ENCODE measurements at regions not wholly inside any gene's neighbourhood (a gene's known extent, or its start where the extent isn't known, plus 50 kb on each side); places are given as distances from the start of the nearest gene placed in this dataset.

- no peaks in the 10 kb centered on the region for H3K36me3 ChIP-seq (ENCODE audit: control insufficient read depth in 2 of 2, insufficient read depth in 2 of 2, low read length in 1 of 2)
- no peak for DNase-seq (ENCODE audit: low read depth in 6 of 9, low spot score in 9 of 9)
- H3K4me3 ChIP-seq (ENCODE audit: low read length in 2 of 2) = no peak overlapping the region
- H3K27me3 ChIP-seq (ENCODE audit: control insufficient read depth in 2 of 2, insufficient read depth in 1 of 2, low read length in 1 of 2) = no peaks in the 10 kb centered on the region
- no peaks in the 10 kb centered on the region for H3K9me3 ChIP-seq (ENCODE audit: control insufficient read depth in 2 of 2, insufficient read depth in 1 of 2, low read length in 1 of 2)
- WGBS = 31% methylated on average over 2 of the region's 2 CpGs
- H3K27ac ChIP-seq (ENCODE audit: low read depth in 1 of 2, low read length in 1 of 2) = no peak overlapping the region
- H3K4me1 ChIP-seq (ENCODE audit: control insufficient read depth in 2 of 2, insufficient read depth in 2 of 2, low read length in 2 of 2) = no peaks in the 10 kb centered on the region
Measured at GRCh38 chr7:41219276-41219675, 483.6 kb downstream of the INHBA start.

- no peak for DNase-seq (ENCODE audit: low read depth in 6 of 9, low spot score in 9 of 9)
- Histone ChIP-seq H3K27me3 (ENCODE audit: control insufficient read depth in 2 of 2, insufficient read depth in 1 of 2, low read length in 1 of 2) (no peaks in the 10 kb centered on the region), H3K4me1 (ENCODE audit: control insufficient read depth in 2 of 2, insufficient read depth in 2 of 2, low read length in 2 of 2) (no peaks in the 10 kb centered on the region), H3K9me3 (ENCODE audit: control insufficient read depth in 2 of 2, insufficient read depth in 1 of 2, low read length in 1 of 2) (no peaks in the 10 kb centered on the region), H3K36me3 (ENCODE audit: control insufficient read depth in 2 of 2, insufficient read depth in 2 of 2, low read length in 1 of 2) (no peaks in the 10 kb centered on the region), H3K27ac (ENCODE audit: low read depth in 1 of 2, low read length in 1 of 2) (no peak overlapping the region), H3K4me3 (ENCODE audit: low read length in 2 of 2) (no peak overlapping the region)
- 92% methylated on average over 3 of the region's 3 CpGs for WGBS
Measured at GRCh38 chr7:41217306-41217705, 485.6 kb downstream of the INHBA start.

GRCh38 chr7:41207141-41207540, 495.7 kb downstream of the INHBA start:
- Histone ChIP-seq H3K4me1 (ENCODE audit: control insufficient read depth in 2 of 2, insufficient read depth in 2 of 2, low read length in 2 of 2) (no peaks in the 10 kb centered on the region), H3K36me3 (ENCODE audit: control insufficient read depth in 2 of 2, insufficient read depth in 2 of 2, low read length in 1 of 2) (no peaks in the 10 kb centered on the region), H3K9me3 (ENCODE audit: control insufficient read depth in 2 of 2, insufficient read depth in 1 of 2, low read length in 1 of 2) (peaks cover 0 to 3% of the 10 kb centered on the region in 2 donors), H3K27me3 (ENCODE audit: control insufficient read depth in 2 of 2, insufficient read depth in 1 of 2, low read length in 1 of 2) (no peaks in the 10 kb centered on the region), H3K27ac (ENCODE audit: low read depth in 1 of 2, low read length in 1 of 2) (no peak overlapping the region), H3K4me3 (ENCODE audit: low read length in 2 of 2) (no peak overlapping the region)
- no peak for DNase-seq (ENCODE audit: low read depth in 6 of 9, low spot score in 9 of 9)
- 91% methylated on average over 9 of the region's 9 CpGs for WGBS

GRCh38 chr7:41206267-41206666, 496.6 kb downstream of the INHBA start:
- WGBS = 83% methylated on average over 2 of the region's 2 CpGs
- no peak for DNase-seq (ENCODE audit: low read depth in 6 of 9, low spot score in 9 of 9)
- Histone ChIP-seq H3K27me3 (ENCODE audit: control insufficient read depth in 2 of 2, insufficient read depth in 1 of 2, low read length in 1 of 2) (no peaks in the 10 kb centered on the region), H3K36me3 (ENCODE audit: control insufficient read depth in 2 of 2, insufficient read depth in 2 of 2, low read length in 1 of 2) (no peaks in the 10 kb centered on the region), H3K4me3 (ENCODE audit: low read length in 2 of 2) (no peak overlapping the region), H3K27ac (ENCODE audit: low read depth in 1 of 2, low read length in 1 of 2) (no peak overlapping the region), H3K9me3 (ENCODE audit: control insufficient read depth in 2 of 2, insufficient read depth in 1 of 2, low read length in 1 of 2) (peaks cover 0 to 3% of the 10 kb centered on the region in 2 donors), H3K4me1 (ENCODE audit: control insufficient read depth in 2 of 2, insufficient read depth in 2 of 2, low read length in 2 of 2) (no peaks in the 10 kb centered on the region)

- no peaks in the 10 kb centered on the region for H3K4me1 ChIP-seq (ENCODE audit: control insufficient read depth in 2 of 2, insufficient read depth in 2 of 2, low read length in 2 of 2)
- H3K27ac ChIP-seq (ENCODE audit: low read depth in 1 of 2, low read length in 1 of 2) = no peak overlapping the region
- DNase-seq (ENCODE audit: low read depth in 6 of 9, low spot score in 9 of 9) = no peak
- H3K27me3 ChIP-seq (ENCODE audit: control insufficient read depth in 2 of 2, insufficient read depth in 1 of 2, low read length in 1 of 2) = no peaks in the 10 kb centered on the region
- H3K36me3 ChIP-seq (ENCODE audit: control insufficient read depth in 2 of 2, insufficient read depth in 2 of 2, low read length in 1 of 2) = no peaks in the 10 kb centered on the region
- H3K9me3 ChIP-seq (ENCODE audit: control insufficient read depth in 2 of 2, insufficient read depth in 1 of 2, low read length in 1 of 2) = peaks cover 0 to 3% of the 10 kb centered on the region in 2 donors
- WGBS = 88% methylated on average over 2 of the region's 2 CpGs
- H3K4me3 ChIP-seq (ENCODE audit: low read length in 2 of 2) = no peak overlapping the region
Measured at GRCh38 chr7:41205600-41205999, 497.3 kb downstream of the INHBA start.

GRCh38 chr7:41203542-41203941, 499.3 kb downstream of the INHBA start:
- peaks cover 0 to 3% of the 10 kb centered on the region in 2 donors for H3K9me3 ChIP-seq (ENCODE audit: control insufficient read depth in 2 of 2, insufficient read depth in 1 of 2, low read length in 1 of 2)
- no peaks in the 10 kb centered on the region for H3K4me1 ChIP-seq (ENCODE audit: control insufficient read depth in 2 of 2, insufficient read depth in 2 of 2, low read length in 2 of 2)
- DNase-seq (ENCODE audit: low read depth in 6 of 9, low spot score in 9 of 9) = no peak
- H3K4me3 ChIP-seq (ENCODE audit: low read length in 2 of 2) = no peak overlapping the region
- no peaks in the 10 kb centered on the region for H3K36me3 ChIP-seq (ENCODE audit: control insufficient read depth in 2 of 2, insufficient read depth in 2 of 2, low read length in 1 of 2)
- H3K27me3 ChIP-seq (ENCODE audit: control insufficient read depth in 2 of 2, insufficient read depth in 1 of 2, low read length in 1 of 2) = no peaks in the 10 kb centered on the region
- no peak overlapping the region for H3K27ac ChIP-seq (ENCODE audit: low read depth in 1 of 2, low read length in 1 of 2)
- 96% methylated on average over 2 of the region's 2 CpGs for WGBS

- Histone ChIP-seq H3K4me3 (ENCODE audit: low read length in 2 of 2) (no peak overlapping the region), H3K27me3 (ENCODE audit: control insufficient read depth in 2 of 2, insufficient read depth in 1 of 2, low read length in 1 of 2) (no peaks in the 10 kb centered on the region), H3K9me3 (ENCODE audit: control insufficient read depth in 2 of 2, insufficient read depth in 1 of 2, low read length in 1 of 2) (no peaks in the 10 kb centered on the region), H3K4me1 (ENCODE audit: control insufficient read depth in 2 of 2, insufficient read depth in 2 of 2, low read length in 2 of 2) (no peaks in the 10 kb centered on the region), H3K36me3 (ENCODE audit: control insufficient read depth in 2 of 2, insufficient read depth in 2 of 2, low read length in 1 of 2) (no peaks in the 10 kb centered on the region), H3K27ac (ENCODE audit: low read depth in 1 of 2, low read length in 1 of 2) (no peak overlapping the region)
- DNase-seq (ENCODE audit: low read depth in 6 of 9, low spot score in 9 of 9) = no peak
- WGBS = 95% methylated on average over 3 of the region's 3 CpGs
Measured at GRCh38 chr7:41201021-41201420, 501.9 kb downstream of the INHBA start.

GRCh38 chr7:41199136-41199535, 503.8 kb downstream of the INHBA start:
- Histone ChIP-seq H3K4me3 (ENCODE audit: low read length in 2 of 2) (no peak overlapping the region), H3K27ac (ENCODE audit: low read depth in 1 of 2, low read length in 1 of 2) (no peak overlapping the region), H3K36me3 (ENCODE audit: control insufficient read depth in 2 of 2, insufficient read depth in 2 of 2, low read length in 1 of 2) (no peaks in the 10 kb centered on the region), H3K4me1 (ENCODE audit: control insufficient read depth in 2 of 2, insufficient read depth in 2 of 2, low read length in 2 of 2) (no peaks in the 10 kb centered on the region), H3K9me3 (ENCODE audit: control insufficient read depth in 2 of 2, insufficient read depth in 1 of 2, low read length in 1 of 2) (no peaks in the 10 kb centered on the region), H3K27me3 (ENCODE audit: control insufficient read depth in 2 of 2, insufficient read depth in 1 of 2, low read length in 1 of 2) (no peaks in the 10 kb centered on the region)
- 92% methylated on average over 3 of the region's 3 CpGs for WGBS
- DNase-seq (ENCODE audit: low read depth in 6 of 9, low spot score in 9 of 9) = no peak

- Histone ChIP-seq H3K4me3 (ENCODE audit: low read length in 2 of 2) (no peak overlapping the region), H3K4me1 (ENCODE audit: control insufficient read depth in 2 of 2, insufficient read depth in 2 of 2, low read length in 2 of 2) (no peaks in the 10 kb centered on the region), H3K36me3 (ENCODE audit: control insufficient read depth in 2 of 2, insufficient read depth in 2 of 2, low read length in 1 of 2) (no peaks in the 10 kb centered on the region), H3K27me3 (ENCODE audit: control insufficient read depth in 2 of 2, insufficient read depth in 1 of 2, low read length in 1 of 2) (no peaks in the 10 kb centered on the region), H3K27ac (ENCODE audit: low read depth in 1 of 2, low read length in 1 of 2) (no peak overlapping the region), H3K9me3 (ENCODE audit: control insufficient read depth in 2 of 2, insufficient read depth in 1 of 2, low read length in 1 of 2) (no peaks in the 10 kb centered on the region)
- DNase-seq (ENCODE audit: low read depth in 6 of 9, low spot score in 9 of 9) = no peak
Measured at GRCh38 chr7:41198502-41198901, 504.4 kb downstream of the INHBA start.

GRCh38 chr7:41197769-41198168, 505.1 kb downstream of the INHBA start:
- 92% methylated on average over 2 of the region's 2 CpGs for WGBS
- H3K27me3 ChIP-seq (ENCODE audit: control insufficient read depth in 2 of 2, insufficient read depth in 1 of 2, low read length in 1 of 2) = no peaks in the 10 kb centered on the region

More at GRCh38 chr7:41197769-41198168, 505.1 kb downstream of the INHBA start:
- no peaks in the 10 kb centered on the region for H3K9me3 ChIP-seq (ENCODE audit: control insufficient read depth in 2 of 2, insufficient read depth in 1 of 2, low read length in 1 of 2)
- H3K4me3 ChIP-seq (ENCODE audit: low read length in 2 of 2) = no peak overlapping the region
- no peaks in the 10 kb centered on the region for H3K4me1 ChIP-seq (ENCODE audit: control insufficient read depth in 2 of 2, insufficient read depth in 2 of 2, low read length in 2 of 2)
- H3K27ac ChIP-seq (ENCODE audit: low read depth in 1 of 2, low read length in 1 of 2) = no peak overlapping the region
- no peak for DNase-seq (ENCODE audit: low read depth in 6 of 9, low spot score in 9 of 9)
- H3K36me3 ChIP-seq (ENCODE audit: control insufficient read depth in 2 of 2, insufficient read depth in 2 of 2, low read length in 1 of 2) = no peaks in the 10 kb centered on the region
